ENCODE measurements at regions not wholly inside any gene's neighbourhood (a gene's known extent, or its start where the extent isn't known, plus 50 kb on each side); places are given as distances from the start of the nearest gene placed in this dataset.
"Not testable (repeated sequence)": the region's sequence is repeated elsewhere in the genome, so short reads cannot be mapped to it uniquely, and the experiment has no call there.

DNA sequence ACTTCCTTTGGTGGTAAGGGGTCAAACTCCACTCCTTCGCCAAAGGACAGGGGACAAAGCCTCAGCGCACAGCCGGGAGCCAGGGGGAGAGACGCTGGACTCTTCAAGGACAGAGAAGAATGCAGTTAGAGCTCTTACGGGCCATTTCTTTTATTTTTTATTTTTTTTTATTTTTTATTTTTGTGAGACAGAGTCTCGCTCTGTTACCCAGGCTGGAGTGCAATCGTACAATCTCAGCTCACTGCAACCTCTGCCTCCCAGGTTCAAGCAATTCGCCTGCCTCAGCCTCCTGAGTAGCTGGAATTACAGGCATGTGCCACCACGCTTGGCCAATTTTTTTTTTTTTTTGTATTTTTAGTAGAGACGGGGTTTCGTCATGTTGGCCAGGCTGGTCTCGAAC, 93.2 kb upstream of the RPH3AL start, which contains the start of gene RFLNB:
TSS of gene RFLNB (minus strand) at position 101 of the 400 bp plus-strand sequence.
- not testable (repeated sequence) for DNase-seq (ENCODE audit: low spot score)

- DNase-seq (ENCODE audit: low spot score), result no peak
These were observed 92.4 kb upstream of the RPH3AL start for GRCh38 chr17:444879-445454.

DNA sequence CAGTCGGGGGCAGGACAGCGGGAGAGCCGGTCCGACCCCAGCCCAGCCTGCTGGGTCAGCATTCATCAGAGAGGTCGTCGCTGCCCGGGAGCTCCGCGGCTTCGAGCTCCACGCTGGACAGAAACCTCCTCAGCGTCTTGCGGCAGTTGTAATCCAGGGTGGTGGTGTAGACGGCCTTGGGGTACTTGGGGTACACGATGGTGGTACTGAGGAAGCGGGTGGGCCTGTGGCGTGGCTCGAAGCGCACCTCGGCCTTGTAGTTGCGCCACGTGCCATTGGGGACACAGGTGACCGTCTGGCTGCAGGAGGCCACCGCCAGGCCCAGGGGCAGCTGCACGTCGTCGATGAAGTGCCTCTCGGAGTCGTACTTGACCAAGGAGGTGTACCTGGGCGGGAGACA, 90.5 kb upstream of the RPH3AL start:
- DNase-seq (ENCODE audit: low spot score), result no peak

DNA sequence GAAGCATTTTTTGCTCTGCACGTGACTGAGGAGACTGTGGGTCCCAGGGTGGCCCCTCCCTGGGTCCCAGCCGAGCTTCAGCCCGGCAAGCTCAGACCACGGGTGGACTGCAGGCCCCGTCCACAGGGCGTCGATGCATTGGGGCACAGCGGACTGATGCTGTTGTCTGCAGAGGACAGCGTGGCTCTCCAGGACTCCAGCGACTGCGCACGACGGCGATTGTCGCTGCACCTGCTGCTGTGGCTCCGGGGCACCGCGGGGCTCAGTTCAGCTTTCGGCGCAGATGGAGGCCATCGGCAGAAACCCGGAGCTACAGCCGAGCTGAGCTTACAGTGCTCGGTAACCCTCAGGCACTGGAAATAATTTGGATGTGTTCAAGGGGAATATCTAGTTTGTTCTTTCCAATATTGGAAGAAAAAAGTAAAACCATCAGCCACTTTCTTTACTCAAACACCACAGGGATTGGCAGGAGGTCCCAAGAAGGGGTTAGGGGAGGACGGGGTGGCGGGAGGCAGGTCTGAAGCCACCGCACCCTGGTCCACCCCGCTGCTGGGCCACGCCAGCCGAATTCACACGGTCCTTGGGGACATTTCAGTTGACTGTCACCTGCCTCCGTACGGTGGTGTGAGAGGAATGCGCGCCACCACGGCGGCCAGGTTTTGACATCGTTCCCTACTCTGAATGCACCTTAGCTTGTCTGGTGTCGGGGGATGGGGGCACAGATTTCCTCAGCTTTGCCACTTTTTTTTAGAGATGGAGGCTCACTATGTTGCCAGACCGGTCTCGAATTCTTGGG, 88.7 kb upstream of the RPH3AL start:
- no peak for DNase-seq (ENCODE audit: low spot score)

DNA sequence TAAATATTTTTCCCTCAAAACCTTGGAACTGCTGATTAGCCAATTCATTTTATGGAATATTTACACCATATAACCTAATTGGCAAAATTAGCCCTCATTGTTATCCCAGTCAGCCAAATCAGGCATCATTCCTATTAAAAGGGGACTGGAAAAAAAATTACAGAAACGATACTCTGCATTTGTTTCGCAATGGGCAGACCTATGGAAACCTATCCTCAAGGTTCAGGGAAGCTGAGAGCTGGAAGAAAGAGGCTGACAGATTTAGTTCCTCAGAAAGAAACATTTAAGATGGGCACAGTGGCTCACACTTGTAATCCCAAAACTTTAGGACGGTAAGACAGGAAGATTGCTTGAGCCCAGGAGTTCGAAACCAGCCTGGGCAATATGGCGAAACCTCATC, 85.6 kb upstream of the RPH3AL start:
- no peak for DNase-seq (ENCODE audit: low spot score)

- no peak for DNase-seq (ENCODE audit: low spot score)
These were observed 84.9 kb upstream of the RPH3AL start for GRCh38 chr17:437545-437944.

DNA sequence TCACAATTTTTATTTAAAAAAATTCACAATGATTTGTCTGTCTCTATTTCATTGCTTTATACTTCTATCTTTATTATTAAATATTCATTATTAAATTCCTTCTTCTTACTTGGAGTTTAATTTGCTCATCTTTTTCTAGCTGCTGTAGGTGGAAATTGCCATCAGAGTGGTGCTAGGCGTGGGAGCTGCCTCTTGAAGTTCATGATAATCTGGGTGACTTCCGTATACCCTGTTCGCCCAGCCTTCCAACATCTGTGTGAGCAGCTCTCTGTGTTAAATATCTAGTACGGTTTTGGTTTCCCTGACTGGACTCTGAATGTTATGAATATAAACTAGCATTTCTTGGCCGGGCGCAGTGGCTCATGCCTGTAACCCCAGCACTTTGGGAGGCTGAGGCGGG, 84.0 kb upstream of the RPH3AL start:
- no peak for DNase-seq (ENCODE audit: low spot score)

- DNase-seq (ENCODE audit: low spot score), result not testable (repeated sequence)
These were observed 79.9 kb upstream of the RPH3AL start for GRCh38 chr17:432471-432870.

DNA sequence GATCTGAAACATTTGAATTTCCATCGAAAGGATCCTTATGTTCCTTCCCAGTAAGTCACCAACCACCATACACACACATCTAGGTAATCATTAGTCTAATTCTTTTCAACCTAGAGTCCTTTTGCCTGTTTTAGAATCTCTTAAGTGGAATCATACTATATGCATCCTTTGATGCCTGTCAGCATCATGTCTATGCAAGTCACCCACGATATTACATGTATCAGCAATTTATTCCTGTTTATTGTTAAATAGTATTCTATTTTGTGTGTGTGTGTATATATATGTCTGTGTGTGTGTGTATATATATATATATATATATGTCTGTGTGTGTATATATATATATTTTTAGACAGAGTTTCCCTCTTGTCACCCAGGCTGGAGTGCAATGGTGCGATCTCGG, 78.9 kb upstream of the RPH3AL start:
- DNase-seq (ENCODE audit: low spot score), result no peak

DNA sequence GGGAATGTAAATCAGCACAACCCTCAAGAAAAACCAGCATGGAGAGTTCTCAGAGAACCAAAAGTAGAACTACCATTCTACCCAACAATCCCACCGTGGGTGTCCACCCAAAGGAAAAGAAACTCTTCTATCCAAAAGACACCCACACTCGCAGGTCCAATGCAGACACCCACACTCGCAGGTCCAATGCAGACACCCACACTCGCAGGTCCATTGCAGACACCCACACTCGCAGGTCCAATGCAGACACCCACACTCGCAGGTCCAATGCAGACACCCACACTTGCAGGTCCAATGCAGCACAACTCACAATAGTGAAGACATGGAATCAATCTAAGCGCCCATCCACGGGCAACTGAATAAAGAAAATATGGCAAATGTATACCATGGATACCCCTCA, 77.0 kb upstream of the RPH3AL start:
- no peak for DNase-seq (ENCODE audit: low spot score)

DNA sequence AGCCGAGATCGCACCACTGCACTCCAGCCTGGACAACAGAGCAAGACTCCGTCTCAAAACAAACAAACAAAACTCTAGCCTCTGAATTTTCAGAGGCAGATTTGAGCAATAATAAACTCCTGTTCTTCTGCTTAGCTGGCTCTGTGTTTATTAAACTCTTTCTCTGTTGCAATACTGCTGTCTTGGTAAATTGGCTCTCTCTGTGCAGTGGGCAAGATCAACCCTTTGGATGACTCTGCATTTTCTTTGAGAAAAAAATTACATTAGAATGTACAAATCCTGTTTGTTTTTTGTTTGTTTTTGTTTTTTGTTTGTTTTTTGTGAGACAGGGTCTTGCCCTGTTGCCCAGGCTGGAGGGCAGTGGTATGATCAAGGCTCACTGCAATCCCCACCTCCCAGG, 75.8 kb upstream of the RPH3AL start:
- no peak for DNase-seq (ENCODE audit: low spot score)

GRCh38 chr17:427891-428290, 75.3 kb upstream of the RPH3AL start:
- DNase-seq (ENCODE audit: low spot score), result no peak

DNA sequence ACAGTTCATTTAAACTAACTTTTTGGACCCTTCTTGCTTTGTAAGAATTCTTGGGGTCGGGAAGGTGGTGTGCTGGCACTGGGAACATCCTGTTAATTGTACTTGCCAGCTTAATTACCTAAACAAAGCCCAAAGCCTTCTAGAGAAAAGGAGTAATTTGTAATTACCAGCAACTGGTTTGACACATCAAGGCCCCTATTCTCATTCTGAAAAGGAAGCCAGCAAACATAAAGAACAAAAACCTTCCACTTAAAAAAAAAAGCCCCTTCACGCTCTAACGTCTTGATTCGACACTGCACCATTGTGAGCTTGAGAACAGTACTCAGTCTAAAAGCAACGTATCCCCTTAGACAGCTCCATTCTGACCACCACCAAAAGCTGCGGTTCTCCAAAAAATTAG, 74.7 kb upstream of the RPH3AL start:
- no peak for DNase-seq (ENCODE audit: low spot score)

DNA sequence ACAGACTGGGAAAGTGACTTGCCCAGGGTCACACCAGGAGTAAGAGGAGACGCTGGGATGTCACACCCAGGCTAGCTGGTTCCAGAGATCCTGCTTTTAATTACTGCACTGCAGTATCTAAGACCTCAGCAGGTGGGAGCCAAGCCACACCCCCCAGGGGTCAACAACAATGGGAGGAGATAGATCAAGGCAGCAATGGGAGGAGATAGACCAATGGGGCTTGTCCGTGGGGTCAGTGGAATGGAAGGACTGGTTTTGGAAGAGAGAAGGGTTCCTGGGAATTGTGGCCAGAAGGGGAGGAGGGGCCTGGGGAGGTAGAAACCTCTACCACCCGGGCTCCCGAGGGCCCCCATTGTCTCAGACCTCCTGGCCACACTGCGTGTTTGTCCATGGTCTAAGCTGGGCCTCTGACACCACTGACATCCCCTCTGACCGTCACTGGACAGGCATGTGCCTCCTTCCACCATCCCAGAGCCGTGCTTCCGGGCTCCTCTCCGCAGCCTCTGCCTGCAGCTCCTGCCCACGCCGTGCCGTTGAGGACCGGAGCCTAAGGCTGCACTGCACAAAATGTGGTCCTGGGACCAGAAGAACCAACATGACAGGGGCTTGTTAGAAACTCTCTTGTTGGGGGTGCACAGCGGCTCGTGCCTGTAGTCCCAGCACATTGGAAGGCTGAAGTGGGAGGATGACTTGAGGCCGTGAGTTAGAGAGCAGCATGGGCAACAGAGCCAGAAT, 69.8 kb upstream of the RPH3AL start:
- DNase-seq (ENCODE audit: low spot score), result no peak

- DNase-seq (ENCODE audit: low spot score), result no peak
These were observed 68.0 kb upstream of the RPH3AL start for GRCh38 chr17:420479-421175.

- DNase-seq (ENCODE audit: low spot score), result no peak
These were observed 66.6 kb upstream of the RPH3AL start for GRCh38 chr17:419073-419735.

DNA sequence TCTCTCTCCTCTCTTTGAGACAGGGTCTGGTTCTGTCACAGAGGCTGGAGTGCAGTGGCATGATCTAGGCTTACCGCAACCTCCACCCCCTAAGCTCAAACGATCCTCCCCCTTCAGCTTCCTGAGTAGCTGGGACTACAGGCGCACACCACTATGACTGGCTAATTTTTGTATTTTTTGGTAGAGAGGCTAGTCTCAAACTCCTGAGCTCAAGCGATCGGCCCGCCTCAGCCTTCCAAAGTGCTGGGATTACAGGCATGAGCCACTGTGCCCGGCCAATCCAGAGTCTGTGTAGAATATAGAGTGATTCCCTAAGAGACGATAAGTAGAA, 65.8 kb upstream of the RPH3AL start:
- no peak for DNase-seq (ENCODE audit: low spot score)

GRCh38 chr17:417691-418420, 65.2 kb upstream of the RPH3AL start:
- DNase-seq (ENCODE audit: low spot score), result no peak

- no peak for DNase-seq (ENCODE audit: low spot score)
These were observed 63.9 kb upstream of the RPH3AL start for GRCh38 chr17:416293-417206.

- no peak for DNase-seq (ENCODE audit: low spot score)
These were observed 61.2 kb upstream of the RPH3AL start for GRCh38 chr17:413706-414380.

All from hematopoietic multipotent progenitor cell treated with erythropoietin and hydrocortisone succinate and interleukin-3 and kit ligand, for 15 days (in vitro differentiated cells).